22Rv1 (cell line): ENCODE measurements at regions not wholly inside any gene's neighbourhood (a gene's known extent, or its start where the extent isn't known, plus 50 kb on each side); places are given as distances from the start of the nearest gene placed in this dataset.

Experiments used
- ZFX ChIP-seq: fragments of 450-650 bp; IDR thresholded peaks from 2 replicates; pipeline ENCODE4 v1.6.1; 2017; ENCODE audit warnings: antibody characterized with exemption, borderline replicate concordance
- TF ChIP-seq, protein P1 (sequence below): fragments of 450-650 bp; IDR thresholded peaks from 2 replicates; pipeline ENCODE4 v1.5.1; 2017; ENCODE audit warnings: mild to moderate bottlenecking

- TF ChIP-seq, protein P1, sequence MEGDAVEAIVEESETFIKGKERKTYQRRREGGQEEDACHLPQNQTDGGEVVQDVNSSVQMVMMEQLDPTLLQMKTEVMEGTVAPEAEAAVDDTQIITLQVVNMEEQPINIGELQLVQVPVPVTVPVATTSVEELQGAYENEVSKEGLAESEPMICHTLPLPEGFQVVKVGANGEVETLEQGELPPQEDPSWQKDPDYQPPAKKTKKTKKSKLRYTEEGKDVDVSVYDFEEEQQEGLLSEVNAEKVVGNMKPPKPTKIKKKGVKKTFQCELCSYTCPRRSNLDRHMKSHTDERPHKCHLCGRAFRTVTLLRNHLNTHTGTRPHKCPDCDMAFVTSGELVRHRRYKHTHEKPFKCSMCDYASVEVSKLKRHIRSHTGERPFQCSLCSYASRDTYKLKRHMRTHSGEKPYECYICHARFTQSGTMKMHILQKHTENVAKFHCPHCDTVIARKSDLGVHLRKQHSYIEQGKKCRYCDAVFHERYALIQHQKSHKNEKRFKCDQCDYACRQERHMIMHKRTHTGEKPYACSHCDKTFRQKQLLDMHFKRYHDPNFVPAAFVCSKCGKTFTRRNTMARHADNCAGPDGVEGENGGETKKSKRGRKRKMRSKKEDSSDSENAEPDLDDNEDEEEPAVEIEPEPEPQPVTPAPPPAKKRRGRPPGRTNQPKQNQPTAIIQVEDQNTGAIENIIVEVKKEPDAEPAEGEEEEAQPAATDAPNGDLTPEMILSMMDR: no peak
- TF ChIP-seq ZFX: no peak
These were observed 68.3 kb upstream of the RND3 start for GRCh38 chr2:150555611-150556356.
